ENCODE measurements at regions not wholly inside any gene's neighbourhood (a gene's known extent, or its start where the extent isn't known, plus 50 kb on each side); places are given as distances from the start of the nearest gene placed in this dataset.

- no peak overlapping the region for H3K9ac ChIP-seq (ENCODE audit: insufficient read depth, low read length)
- no peak overlapping the region for H3K4me3 ChIP-seq (replicated peaks in 1 of 4; ENCODE audit: control extremely low read depth in 1 of 4, insufficient read depth in 1 of 4, low read depth in 3 of 4, low read length in 4 of 4)
- no peaks in the 10 kb centered on the region for H3K79me2 ChIP-seq (ENCODE audit: control insufficient read depth, insufficient read depth, low read length)
- no peaks in the 10 kb centered on the region for H3K36me3 ChIP-seq (ENCODE audit: control insufficient read depth, insufficient read depth, low read length)
- no peaks in the 10 kb centered on the region for H3K4me1 ChIP-seq (ENCODE audit: control insufficient read depth, extremely low read depth, insufficient read depth, low read length)
- DNase-seq (ENCODE audit: low read depth in 2 of 2) = peak in 1 of 2 donors; percentile 14
- H2AFZ ChIP-seq (ENCODE audit: low read length) = no peak overlapping the region
- TF ChIP-seq EZH2 (IDR thresholded peaks at IDR 0.05; ENCODE audit: low read length, missing control alignments) = no peak
- no peak for TF ChIP-seq CTCF (conservative IDR thresholded peaks at IDR 0.05 in 1 of 2, IDR thresholded peaks at IDR 0.05 in 1 of 2; ENCODE audit: low read depth in 1 of 2, low read length in 2 of 2)
- H3K4me2 ChIP-seq (ENCODE audit: extremely low read depth, insufficient read depth, low read length) = no peak overlapping the region
- peaks cover 4% of the 10 kb centered on the region for H3K27me3 ChIP-seq (ENCODE audit: control insufficient read depth, insufficient read depth, low read length)
- no peaks in the 10 kb centered on the region for H4K20me1 ChIP-seq (ENCODE audit: control insufficient read depth, extremely low read depth, insufficient read depth, low read length)
- no peak overlapping the region for H3K27ac ChIP-seq (ENCODE audit: insufficient read depth, low read length)
- H3K9me3 ChIP-seq (ENCODE audit: control insufficient read depth, insufficient read depth, low read depth, low read length) = no peaks in the 10 kb centered on the region
Measured at GRCh38 chr4:101527188-101527587, 179.9 kb upstream of the PPP3CA start.

- Histone ChIP-seq H4K20me1 (ENCODE audit: control insufficient read depth, extremely low read depth, insufficient read depth, low read length) (no peaks in the 10 kb centered on the region), H3K9me3 (ENCODE audit: control insufficient read depth, insufficient read depth, low read depth, low read length) (no peaks in the 10 kb centered on the region), H3K9ac (ENCODE audit: insufficient read depth, low read length) (no peak overlapping the region), H3K36me3 (ENCODE audit: control insufficient read depth, insufficient read depth, low read length) (no peaks in the 10 kb centered on the region), H3K79me2 (ENCODE audit: control insufficient read depth, insufficient read depth, low read length) (no peaks in the 10 kb centered on the region), H3K27ac (ENCODE audit: insufficient read depth, low read length) (no peak overlapping the region), H3K4me1 (ENCODE audit: control insufficient read depth, extremely low read depth, insufficient read depth, low read length) (no peaks in the 10 kb centered on the region), H3K4me2 (ENCODE audit: extremely low read depth, insufficient read depth, low read length) (no peak overlapping the region), H2AFZ (ENCODE audit: low read length) (no peak overlapping the region), H3K27me3 (ENCODE audit: control insufficient read depth, insufficient read depth, low read length) (no peaks in the 10 kb centered on the region), H3K4me3 (replicated peaks in 1 of 4; ENCODE audit: control extremely low read depth in 1 of 4, insufficient read depth in 1 of 4, low read depth in 3 of 4, low read length in 4 of 4) (no peak overlapping the region)
- TF ChIP-seq CTCF (conservative IDR thresholded peaks at IDR 0.05 in 1 of 2, IDR thresholded peaks at IDR 0.05 in 1 of 2; ENCODE audit: low read depth in 1 of 2, low read length in 2 of 2) = no peak
- TF ChIP-seq EZH2 (IDR thresholded peaks at IDR 0.05; ENCODE audit: low read length, missing control alignments) = no peak
- DNase-seq (ENCODE audit: low read depth in 2 of 2) = no peak
Measured at GRCh38 chr4:101515566-101515965, 168.2 kb upstream of the PPP3CA start.

- H3K4me3 ChIP-seq (replicated peaks in 1 of 4; ENCODE audit: control extremely low read depth in 1 of 4, insufficient read depth in 1 of 4, low read depth in 3 of 4, low read length in 4 of 4) = no peak overlapping the region
- no peaks in the 10 kb centered on the region for H3K27me3 ChIP-seq (ENCODE audit: control insufficient read depth, insufficient read depth, low read length)
- no peaks in the 10 kb centered on the region for H3K9me3 ChIP-seq (ENCODE audit: control insufficient read depth, insufficient read depth, low read depth, low read length)
- H3K79me2 ChIP-seq (ENCODE audit: control insufficient read depth, insufficient read depth, low read length) = no peaks in the 10 kb centered on the region
- H3K4me2 ChIP-seq (ENCODE audit: extremely low read depth, insufficient read depth, low read length) = no peak overlapping the region
- no peak overlapping the region for H2AFZ ChIP-seq (ENCODE audit: low read length)
- TF ChIP-seq EZH2 (IDR thresholded peaks at IDR 0.05; ENCODE audit: low read length, missing control alignments) (no peak), CTCF (conservative IDR thresholded peaks at IDR 0.05 in 1 of 2, IDR thresholded peaks at IDR 0.05 in 1 of 2; ENCODE audit: low read depth in 1 of 2, low read length in 2 of 2) (no peak)
- no peak for DNase-seq (ENCODE audit: low read depth in 2 of 2)
- no peaks in the 10 kb centered on the region for H4K20me1 ChIP-seq (ENCODE audit: control insufficient read depth, extremely low read depth, insufficient read depth, low read length)
- no peak overlapping the region for H3K27ac ChIP-seq (ENCODE audit: insufficient read depth, low read length)
- no peaks in the 10 kb centered on the region for H3K4me1 ChIP-seq (ENCODE audit: control insufficient read depth, extremely low read depth, insufficient read depth, low read length)
- H3K36me3 ChIP-seq (ENCODE audit: control insufficient read depth, insufficient read depth, low read length) = no peaks in the 10 kb centered on the region
- H3K9ac ChIP-seq (ENCODE audit: insufficient read depth, low read length) = no peak overlapping the region
Measured at GRCh38 chr4:101515099-101515498, 167.8 kb upstream of the PPP3CA start.
